Psoas muscle (tissue), 7 donors: ENCODE measurements at regions not wholly inside any gene's neighbourhood (a gene's known extent, or its start where the extent isn't known, plus 50 kb on each side); places are given as distances from the start of the nearest gene placed in this dataset.
A peak's percentile ranks its signal among the peaks of the same experiment; 100 is the strongest.

Experiments
- ATAC-seq, 4 donors: fragments of 200-7000 bp; cut with Tn5 transposase; one replicate each; pipeline ENCODE4 v1.9.1; 2020; ENCODE audit warnings: moderate library complexity in 3 of 4, mild to moderate bottlenecking in 2 of 4
- DNase-seq, 2 donors: peaks; one replicate each; pipeline ENCODE4 v3.0.0-alpha.2; 2020
- H3K27ac ChIP-seq: fragments of 200-600 bp; one replicate; pipeline ENCODE4 v1.8.0; 2022
- H3K27me3 ChIP-seq, 3 donors: fragments of 200-600 bp in 1 of 3; one replicate each; pipeline versions ENCODE4 v1.6.1 to v1.8.0; 2013 to 2022; ENCODE audit warnings: low read length in 2 of 3, mild to moderate bottlenecking in 2 of 3, moderate library complexity in 1 of 3; ENCODE audit not compliant: insufficient read depth in 3 of 3
- H3K36me3 ChIP-seq, 2 donors: fragments of 200-600 bp in 1 of 2; one replicate each; pipeline versions ENCODE4 v1.6.1 to v1.8.0; 2013 to 2022; ENCODE audit warnings: low read depth in 1 of 2, mild to moderate bottlenecking in 1 of 2, moderate library complexity in 1 of 2; ENCODE audit not compliant: insufficient read depth in 1 of 2
- H3K4me1 ChIP-seq: fragments of 200-600 bp; one replicate; pipeline ENCODE4 v1.8.0; 2022
- H3K4me3 ChIP-seq: fragments of 200-600 bp; one replicate; pipeline ENCODE4 v1.8.0; 2022; ENCODE audit warnings: mild to moderate bottlenecking
- H3K9me3 ChIP-seq: fragments of 200-600 bp; one replicate; pipeline ENCODE4 v1.8.0; 2022
- CTCF ChIP-seq: fragments of 200-600 bp; IDR thresholded peaks from one replicate; pipeline ENCODE4 v1.8.0; 2022; ENCODE audit warnings: antibody characterized with exemption
- WGBS, 3 donors: extraction: QIAGEN DNeasy Blood & Tissue Kit; methylation state at CpG; one replicate each; pipeline versions ENCODE4 v1.1.6 to v1.1.7; 2013; 5-methylcytosine and 5-hydroxymethylcytosine counted together
- intact Hi-C, 2 donors: fragments of 100-400 bp; cut with DNase I; formaldehyde crosslinking; loops; one replicate each; pipeline versions ENCODE4 v1.11.0 to v1.14.2; 2022
- donor health status: healthy with polysubstance abuse.
- donor health status: DM: no; HTN: no; CAD: no; lungs with moderate emphysema.
- donor health status: Bipolar disorder and iron deficiency.
- donor health status: healthy.
- donor health status: DM: yes; HTN: yes; CAD: no.
- donor health status: DM: no; HTN: no; CAD: no.
- donor health status: DM: yes; HTN: yes; CAD: no.

DNA sequence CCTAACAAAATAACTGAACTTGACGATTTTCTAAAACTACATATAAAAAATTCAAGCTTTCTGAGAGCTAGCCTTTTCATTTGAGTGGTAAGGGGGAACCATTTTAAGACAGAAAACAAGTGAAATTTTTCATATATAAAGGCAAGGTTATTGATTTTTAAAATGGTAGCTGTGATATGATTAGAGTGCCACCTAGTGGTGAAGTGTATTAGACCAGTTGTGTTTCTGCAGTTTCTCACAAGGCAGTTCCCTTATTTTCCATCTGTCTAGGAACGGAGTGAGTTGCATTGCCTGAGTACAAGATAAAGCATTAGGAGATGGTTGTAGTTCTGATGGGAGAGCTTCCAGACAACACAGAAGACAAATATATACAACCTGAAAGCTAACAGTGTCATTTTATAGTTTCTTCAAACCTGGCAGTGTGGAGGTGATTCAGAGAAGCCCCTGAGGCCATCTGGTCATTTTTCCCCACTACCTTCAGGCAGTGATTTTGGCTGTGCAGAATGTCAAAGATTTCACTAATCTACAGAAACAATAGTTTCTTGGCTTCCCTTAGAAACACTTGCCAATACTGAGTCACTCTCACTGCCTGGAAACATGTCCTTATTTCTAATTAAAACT is 180.8 kb downstream of the C12orf50 start:
- intact Hi-C loops: no loop called here
- DNase-seq (no peak), ATAC-seq (no peak)
- 14 to 28% (median 22%) methylated on average over 2 of the region's 2 CpGs for WGBS, 3 donors
- no peak overlapping the region for H3K4me3 ChIP-seq
- H3K9me3 ChIP-seq: no peaks in the 10 kb centered on the region
- no peaks in the 10 kb centered on the region for H3K36me3 ChIP-seq
- no peak overlapping the region for H3K27ac ChIP-seq
- no peaks in the 10 kb centered on the region for H3K4me1 ChIP-seq
- TF ChIP-seq CTCF: peak; percentile 67
- no peaks in the 10 kb centered on the region for H3K27me3 ChIP-seq

- TF ChIP-seq CTCF: no peak
- no peaks in the 10 kb centered on the region for H3K27me3 ChIP-seq
- no peaks in the 10 kb centered on the region for H3K9me3 ChIP-seq
- H3K36me3 ChIP-seq: no peaks in the 10 kb centered on the region
- H3K27ac ChIP-seq: no peak overlapping the region
- no peak for DNase-seq
- no peak for ATAC-seq
- 72 to 80% (median 74%) methylated on average over 4 of the region's 4 CpGs for WGBS, 3 donors
- H3K4me1 ChIP-seq: no peaks in the 10 kb centered on the region
- H3K4me3 ChIP-seq: no peak overlapping the region
- intact Hi-C loops: no loop called here
These were observed 182.1 kb downstream of the C12orf50 start for GRCh38 chr12:87847147-87847546.

DNA sequence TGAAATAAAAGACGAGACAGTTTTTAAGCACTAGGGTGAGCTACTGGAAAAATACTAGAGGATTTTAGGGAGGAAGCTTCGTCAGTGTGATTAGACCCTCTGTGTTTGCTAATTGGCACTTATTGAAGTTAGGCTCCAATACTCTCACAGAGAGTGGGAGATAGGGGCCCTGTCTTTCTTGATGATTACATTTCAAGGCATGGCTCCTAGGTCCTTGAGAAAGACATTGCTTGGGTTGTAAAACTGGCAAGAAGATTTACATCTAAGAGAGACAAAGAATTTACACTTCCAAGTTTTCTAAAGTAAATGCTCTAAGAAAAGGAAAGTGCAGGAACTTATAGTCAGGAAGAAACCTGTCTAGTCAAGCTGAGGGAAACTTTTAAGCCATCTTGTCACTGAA is 183.2 kb downstream of the C12orf50 start:
- intact Hi-C loops: no loop called here
- 39 to 87% (median 59%) methylated on average over 2 of the region's 2 CpGs for WGBS, 3 donors
- Histone ChIP-seq H3K27me3 (no peaks in the 10 kb centered on the region), H3K9me3 (no peaks in the 10 kb centered on the region), H3K4me1 (no peaks in the 10 kb centered on the region), H3K27ac (no peak overlapping the region), H3K4me3 (no peak overlapping the region), H3K36me3 (no peaks in the 10 kb centered on the region)
- TF ChIP-seq CTCF: no peak
- DNase-seq (no peak), ATAC-seq (no peak)

DNA sequence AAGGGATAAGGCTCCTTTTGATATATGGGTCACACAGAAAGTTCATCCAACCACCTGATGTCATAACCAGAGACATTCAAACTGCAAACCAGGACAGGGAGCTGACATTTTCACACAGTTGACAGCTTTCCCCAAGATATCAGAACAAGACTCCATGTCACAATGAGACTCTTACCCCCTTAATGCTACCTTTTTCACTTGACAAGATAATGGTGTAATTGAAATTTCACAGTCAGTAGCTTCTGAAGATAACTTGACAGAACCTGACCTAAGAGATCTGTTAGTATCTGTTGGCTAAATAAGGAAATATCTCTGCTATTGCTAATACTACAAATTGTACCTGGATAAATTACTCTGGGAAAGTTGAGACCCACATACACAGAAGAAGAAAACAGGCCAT is 187.3 kb downstream of the C12orf50 start:
- Histone ChIP-seq H3K36me3 (no peaks in the 10 kb centered on the region), H3K4me1 (no peaks in the 10 kb centered on the region), H3K27me3 (no peaks in the 10 kb centered on the region), H3K4me3 (no peak overlapping the region), H3K9me3 (no peaks in the 10 kb centered on the region), H3K27ac (no peak overlapping the region)
- DNase-seq (no peak), ATAC-seq (no peak)
- TF ChIP-seq CTCF: no peak
- intact Hi-C loops: no loop called here

GRCh38 chr12:87836190-87836589 is 193.0 kb downstream of the C12orf50 start:
- DNase-seq (no peak), ATAC-seq (no peak)
- intact Hi-C loops: no loop called here
- no peak for TF ChIP-seq CTCF
- Histone ChIP-seq H3K9me3 (no peaks in the 10 kb centered on the region), H3K36me3 (no peaks in the 10 kb centered on the region), H3K27me3 (no peaks in the 10 kb centered on the region), H3K4me1 (no peaks in the 10 kb centered on the region), H3K4me3 (no peak overlapping the region), H3K27ac (no peak overlapping the region)
